ENCODE measurements at regions not wholly inside any gene's neighbourhood (a gene's known extent, or its start where the extent isn't known, plus 50 kb on each side); places are given as distances from the start of the nearest gene placed in this dataset.
"Not testable (repeated sequence)": the region's sequence is repeated elsewhere in the genome, so short reads cannot be mapped to it uniquely, and the experiment has no call there.

DNA sequence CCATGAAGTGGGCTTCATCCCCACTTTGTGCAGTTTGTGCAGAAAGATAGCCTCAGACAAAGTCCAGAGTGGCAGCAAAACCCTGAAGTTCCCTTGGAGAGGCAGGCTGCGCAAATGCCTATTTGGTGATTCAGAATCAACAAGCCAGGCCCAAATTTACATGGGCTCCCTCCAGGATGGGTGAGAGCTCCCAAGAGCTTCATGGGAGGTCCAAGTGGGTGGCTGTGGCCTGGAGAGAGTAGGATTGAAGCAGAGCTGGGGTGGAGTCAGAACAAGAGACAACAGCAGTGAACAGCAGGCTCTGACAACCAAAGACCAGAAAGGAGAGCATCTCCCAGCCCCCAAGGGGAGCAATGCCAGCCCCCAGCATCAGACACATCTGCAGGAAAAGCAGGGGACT, 277.4 kb downstream of the ANAPC1 start:
- not testable (repeated sequence) for H3K27me3 Mint-ChIP-seq (ENCODE audit: insufficient read depth); H3K4me1 ChIP-seq (ENCODE audit: control insufficient read depth, insufficient read depth, low read length); H3K27ac ChIP-seq (ENCODE audit: low read depth, low read length); H3K27ac Mint-ChIP-seq; H3K4me1 Mint-ChIP-seq; H3K36me3 Mint-ChIP-seq (ENCODE audit: low read depth); H3K27me3 ChIP-seq (ENCODE audit: control insufficient read depth, insufficient read depth, low read length, poor library complexity, severe bottlenecking); DNase-seq; H3K36me3 ChIP-seq (ENCODE audit: control insufficient read depth, insufficient read depth, low read length); H3K4me3 Mint-ChIP-seq; H3K9me3 Mint-ChIP-seq; H3K9ac ChIP-seq (ENCODE audit: extremely low read depth, low read length, poor library complexity, severe bottlenecking); H3K4me3 ChIP-seq (ENCODE audit: low read length); H3K9me3 ChIP-seq (ENCODE audit: control insufficient read depth, low read length)
- WGBS, 2 experiments (ENCODE audit: insufficient coverage in 1 of 2, insufficient read length in 1 of 2) = no CpG with 5 or more reads among the region's 1 CpG

DNA sequence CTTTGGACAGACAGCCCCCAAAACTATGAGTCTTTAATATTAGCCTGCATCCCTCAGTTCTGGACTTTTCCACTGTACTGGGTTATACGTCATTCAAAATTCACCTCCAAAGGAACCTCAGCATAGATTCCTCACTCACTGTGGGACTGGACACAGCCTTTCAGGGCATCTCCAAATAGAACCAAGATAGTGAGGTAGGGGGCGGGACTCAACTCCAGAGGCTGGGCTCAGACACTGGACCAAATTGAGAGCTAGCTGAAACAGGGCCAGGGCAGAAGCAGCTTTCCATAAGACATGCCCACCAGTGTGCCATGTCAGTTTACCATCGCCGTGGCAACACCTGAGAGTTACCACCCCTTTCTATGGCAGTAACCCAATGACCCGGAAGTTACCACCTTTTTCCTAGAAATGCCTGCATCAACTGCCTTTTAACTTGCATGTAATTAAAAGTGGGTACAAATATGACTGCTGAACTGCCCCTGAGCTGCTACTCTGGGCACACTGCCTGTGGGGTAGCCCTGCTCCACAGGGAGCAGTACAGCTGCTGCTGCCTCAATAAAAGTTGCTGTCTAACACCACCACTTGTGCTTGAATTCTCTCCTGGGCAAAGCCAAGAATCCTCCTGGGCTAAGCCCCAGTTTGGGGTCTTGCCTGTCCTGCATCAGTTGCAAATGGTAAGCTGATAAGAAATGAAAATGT, 274.7 kb downstream of the ANAPC1 start:
- not testable (repeated sequence) for H3K4me1 Mint-ChIP-seq; H3K27me3 ChIP-seq (ENCODE audit: control insufficient read depth, insufficient read depth, low read length, poor library complexity, severe bottlenecking); H3K36me3 Mint-ChIP-seq (ENCODE audit: low read depth); H3K36me3 ChIP-seq (ENCODE audit: control insufficient read depth, insufficient read depth, low read length); H3K27ac Mint-ChIP-seq; H3K9ac ChIP-seq (ENCODE audit: extremely low read depth, low read length, poor library complexity, severe bottlenecking); H3K4me3 Mint-ChIP-seq; H3K27me3 Mint-ChIP-seq (ENCODE audit: insufficient read depth); H3K4me1 ChIP-seq (ENCODE audit: control insufficient read depth, insufficient read depth, low read length); DNase-seq; H3K9me3 ChIP-seq (ENCODE audit: control insufficient read depth, low read length); H3K9me3 Mint-ChIP-seq; H3K27ac ChIP-seq (ENCODE audit: low read depth, low read length); H3K4me3 ChIP-seq (ENCODE audit: low read length)
- 88% methylated on average over 1 of the region's 5 CpGs; no CpG with 5 or more reads in 1 of the 2 experiments for WGBS, 2 experiments (ENCODE audit: insufficient coverage in 1 of 2, insufficient read length in 1 of 2)

GRCh38 chr2:111610035-111610434, 274.0 kb downstream of the ANAPC1 start:
- H3K27me3 Mint-ChIP-seq (ENCODE audit: insufficient read depth); H3K9ac ChIP-seq (ENCODE audit: extremely low read depth, low read length, poor library complexity, severe bottlenecking); H3K9me3 ChIP-seq (ENCODE audit: control insufficient read depth, low read length); H3K27ac Mint-ChIP-seq; H3K27me3 ChIP-seq (ENCODE audit: control insufficient read depth, insufficient read depth, low read length, poor library complexity, severe bottlenecking); H3K9me3 Mint-ChIP-seq; H3K27ac ChIP-seq (ENCODE audit: low read depth, low read length); H3K4me3 Mint-ChIP-seq; H3K4me3 ChIP-seq (ENCODE audit: low read length); H3K4me1 ChIP-seq (ENCODE audit: control insufficient read depth, insufficient read depth, low read length); H3K36me3 ChIP-seq (ENCODE audit: control insufficient read depth, insufficient read depth, low read length); H3K4me1 Mint-ChIP-seq; H3K36me3 Mint-ChIP-seq (ENCODE audit: low read depth); DNase-seq: not testable (repeated sequence)
- WGBS, 2 experiments (ENCODE audit: insufficient coverage in 1 of 2, insufficient read length in 1 of 2) = 94% methylated on average over 2 of the region's 2 CpGs; no CpG with 5 or more reads in 1 of the 2 experiments

DNA sequence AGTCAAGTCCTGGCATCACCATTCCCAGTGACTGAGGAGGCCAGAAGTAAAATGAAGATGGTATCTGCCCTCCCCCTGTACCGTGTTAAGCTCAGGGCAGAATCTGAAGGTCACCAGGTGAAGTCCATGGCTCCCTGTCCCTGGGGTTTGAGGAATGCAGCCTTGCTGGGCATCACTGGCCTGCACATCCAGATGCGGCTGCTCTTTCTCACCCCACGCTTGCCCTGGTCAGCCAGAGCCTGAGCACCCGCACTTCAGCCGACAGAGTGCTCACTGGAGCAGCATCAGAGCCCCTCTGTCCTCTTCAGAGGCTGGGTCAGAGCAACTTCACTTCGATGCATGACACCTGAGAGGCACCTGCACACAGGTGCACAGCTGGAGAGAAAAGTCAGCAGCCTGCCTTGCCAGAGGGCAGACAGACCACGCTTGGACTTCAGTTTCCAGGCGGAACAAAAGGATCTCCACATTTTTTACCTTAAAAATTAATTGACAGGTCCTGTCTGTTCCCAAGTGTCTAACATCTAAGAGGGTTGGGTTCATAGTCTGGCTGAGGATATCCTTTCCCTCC, 267.3 kb downstream of the ANAPC1 start:
- no peaks in the 10 kb centered on the region for H3K4me1 ChIP-seq (ENCODE audit: control insufficient read depth, insufficient read depth, low read length)
- Mint-ChIP-seq H3K27me3 (ENCODE audit: insufficient read depth) (no peaks in the 10 kb centered on the region), H3K27ac (no peak overlapping the region), H3K9me3 (no peaks in the 10 kb centered on the region), H3K4me1 (no peaks in the 10 kb centered on the region), H3K36me3 (ENCODE audit: low read depth) (no peaks in the 10 kb centered on the region), H3K4me3 (no peak overlapping the region)
- no peaks in the 10 kb centered on the region for H3K9me3 ChIP-seq (ENCODE audit: control insufficient read depth, low read length)
- H3K4me3 ChIP-seq (ENCODE audit: low read length) = no peak overlapping the region
- TF ChIP-seq CTCF (conservative IDR thresholded peaks at IDR 0.05) = no peak
- 93 to 98% methylated on average over 6 to 8 of the region's 8 CpGs for WGBS, 2 experiments (ENCODE audit: insufficient coverage in 1 of 2, insufficient read length in 1 of 2)
- H3K27me3 ChIP-seq (ENCODE audit: control insufficient read depth, insufficient read depth, low read length, poor library complexity, severe bottlenecking) = no peaks in the 10 kb centered on the region
- no peak overlapping the region for H3K27ac ChIP-seq (ENCODE audit: low read depth, low read length)
- no peak overlapping the region for H3K9ac ChIP-seq (ENCODE audit: extremely low read depth, low read length, poor library complexity, severe bottlenecking)
- no peak for DNase-seq
- H3K36me3 ChIP-seq (ENCODE audit: control insufficient read depth, insufficient read depth, low read length) = no peaks in the 10 kb centered on the region
